ENCODE measurements at regions not wholly inside any gene's neighbourhood (a gene's known extent, or its start where the extent isn't known, plus 50 kb on each side); places are given as distances from the start of the nearest gene placed in this dataset.

DNA sequence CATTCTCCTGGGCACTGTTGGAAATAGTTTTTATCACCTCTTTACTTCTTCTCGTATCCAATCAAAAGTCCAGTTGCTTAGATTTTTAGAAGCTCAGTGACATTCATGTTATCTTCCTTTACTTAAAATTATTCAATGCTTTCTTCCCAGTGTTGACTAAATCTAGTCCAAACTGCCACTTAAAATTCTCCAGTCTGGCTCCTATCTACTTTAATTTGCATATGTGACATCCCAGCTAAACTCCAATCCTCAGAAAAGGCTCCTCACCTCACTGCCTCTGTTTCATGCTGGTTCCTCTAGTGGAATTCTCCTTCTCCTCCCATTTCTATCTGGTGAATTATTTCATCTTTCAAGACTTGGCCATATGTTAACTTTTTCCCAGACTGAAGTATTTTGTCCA is 1238.7 kb upstream of the WWC1 start:
- TF ChIP-seq, protein P1, sequence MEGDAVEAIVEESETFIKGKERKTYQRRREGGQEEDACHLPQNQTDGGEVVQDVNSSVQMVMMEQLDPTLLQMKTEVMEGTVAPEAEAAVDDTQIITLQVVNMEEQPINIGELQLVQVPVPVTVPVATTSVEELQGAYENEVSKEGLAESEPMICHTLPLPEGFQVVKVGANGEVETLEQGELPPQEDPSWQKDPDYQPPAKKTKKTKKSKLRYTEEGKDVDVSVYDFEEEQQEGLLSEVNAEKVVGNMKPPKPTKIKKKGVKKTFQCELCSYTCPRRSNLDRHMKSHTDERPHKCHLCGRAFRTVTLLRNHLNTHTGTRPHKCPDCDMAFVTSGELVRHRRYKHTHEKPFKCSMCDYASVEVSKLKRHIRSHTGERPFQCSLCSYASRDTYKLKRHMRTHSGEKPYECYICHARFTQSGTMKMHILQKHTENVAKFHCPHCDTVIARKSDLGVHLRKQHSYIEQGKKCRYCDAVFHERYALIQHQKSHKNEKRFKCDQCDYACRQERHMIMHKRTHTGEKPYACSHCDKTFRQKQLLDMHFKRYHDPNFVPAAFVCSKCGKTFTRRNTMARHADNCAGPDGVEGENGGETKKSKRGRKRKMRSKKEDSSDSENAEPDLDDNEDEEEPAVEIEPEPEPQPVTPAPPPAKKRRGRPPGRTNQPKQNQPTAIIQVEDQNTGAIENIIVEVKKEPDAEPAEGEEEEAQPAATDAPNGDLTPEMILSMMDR (IDR thresholded peaks at IDR 0.05) = no peak
- TF ChIP-seq POLR2A (IDR thresholded peaks at IDR 0.05) = no peak
